ENCODE measurements at regions not wholly inside any gene's neighbourhood (a gene's known extent, or its start where the extent isn't known, plus 50 kb on each side); places are given as distances from the start of the nearest gene placed in this dataset.

DNA sequence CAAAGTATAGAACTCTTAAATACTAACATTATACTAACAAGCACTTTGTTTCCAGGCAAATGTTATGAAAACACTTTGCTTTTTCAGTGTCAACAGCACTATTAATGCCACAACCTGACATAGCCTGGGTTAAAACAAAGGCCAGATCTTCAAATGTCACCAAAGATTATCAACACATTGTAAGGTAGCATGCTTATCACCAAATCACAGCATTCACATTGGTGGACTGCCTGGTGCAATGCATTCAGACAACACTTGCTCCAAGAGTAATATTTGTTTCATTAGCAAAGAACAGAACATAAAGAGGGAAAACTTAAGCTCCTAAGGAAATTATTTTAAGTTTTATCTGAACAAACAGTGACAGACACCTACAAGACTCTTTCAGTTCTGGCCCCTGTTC is 1361.2 kb downstream of the CDH8 start:
- ATAC-seq (no peak), FAIRE-seq (no peak), DNase-seq (ENCODE audit: low read depth in 1 of 2, low spot score in 1 of 2) (no peak)
- H3K4me3 ChIP-seq, result no peak overlapping the region
- no peaks in the 10 kb centered on the region for H3K4me1 ChIP-seq
- H3K27ac ChIP-seq, result no peak overlapping the region
- no peaks in the 10 kb centered on the region for H3K9me3 ChIP-seq
- ChIA-PET CTCF (no interaction called here), POLR2A (no interaction called here)
- H3K4me2 ChIP-seq, result no peak overlapping the region
- TF ChIP-seq SMC3 (IDR thresholded peaks at IDR 0.05) (no peak), EP300 (IDR thresholded peaks at IDR 0.05) (no peak), CHD4 (IDR thresholded peaks at IDR 0.05; ENCODE audit: borderline replicate concordance) (no peak), POLR2AphosphoS2 (conservative IDR thresholded peaks at IDR 0.05; ENCODE audit: low read length) (no peak), FOXS1 (CRISPR knock-in tag; IDR thresholded peaks at IDR 0.05) (no peak), KDM5A (IDR thresholded peaks at IDR 0.05) (no peak), HOXB5 (CRISPR knock-in tag; IDR thresholded peaks at IDR 0.05) (no peak), CEBPB (IDR thresholded peaks at IDR 0.05) (no peak), HDAC2 (IDR thresholded peaks at IDR 0.05) (no peak), HOXB13 (CRISPR knock-in tag; IDR thresholded peaks at IDR 0.05; ENCODE audit: low read depth) (no peak), ZC3H11A (IDR thresholded peaks at IDR 0.05) (no peak), FOSB (CRISPR knock-in tag; IDR thresholded peaks at IDR 0.05) (no peak), CHD2 (IDR thresholded peaks at IDR 0.05; ENCODE audit: low read length, partially characterized antibody) (no peak), TFCP2L1 (CRISPR knock-in tag; IDR thresholded peaks at IDR 0.05) (no peak)
- TF ChIP-seq, protein P1, sequence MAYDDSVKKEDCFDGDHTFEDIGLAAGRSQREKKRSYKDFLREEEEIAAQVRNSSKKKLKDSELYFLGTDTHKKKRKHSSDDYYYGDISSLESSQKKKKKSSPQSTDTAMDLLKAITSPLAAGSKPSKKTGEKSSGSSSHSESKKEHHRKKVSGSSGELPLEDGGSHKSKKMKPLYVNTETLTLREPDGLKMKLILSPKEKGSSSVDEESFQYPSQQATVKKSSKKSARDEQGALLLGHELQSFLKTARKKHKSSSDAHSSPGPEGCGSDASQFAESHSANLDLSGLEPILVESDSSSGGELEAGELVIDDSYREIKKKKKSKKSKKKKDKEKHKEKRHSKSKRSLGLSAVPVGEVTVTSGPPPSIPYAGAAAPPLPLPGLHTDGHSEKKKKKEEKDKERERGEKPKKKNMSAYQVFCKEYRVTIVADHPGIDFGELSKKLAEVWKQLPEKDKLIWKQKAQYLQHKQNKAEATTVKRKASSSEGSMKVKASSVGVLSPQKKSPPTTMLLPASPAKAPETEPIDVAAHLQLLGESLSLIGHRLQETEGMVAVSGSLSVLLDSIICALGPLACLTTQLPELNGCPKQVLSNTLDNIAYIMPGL (CRISPR knock-in tag; IDR thresholded peaks at IDR 0.05; ENCODE audit: borderline replicate concordance), result no peak
- TF ChIP-seq, protein P2, sequence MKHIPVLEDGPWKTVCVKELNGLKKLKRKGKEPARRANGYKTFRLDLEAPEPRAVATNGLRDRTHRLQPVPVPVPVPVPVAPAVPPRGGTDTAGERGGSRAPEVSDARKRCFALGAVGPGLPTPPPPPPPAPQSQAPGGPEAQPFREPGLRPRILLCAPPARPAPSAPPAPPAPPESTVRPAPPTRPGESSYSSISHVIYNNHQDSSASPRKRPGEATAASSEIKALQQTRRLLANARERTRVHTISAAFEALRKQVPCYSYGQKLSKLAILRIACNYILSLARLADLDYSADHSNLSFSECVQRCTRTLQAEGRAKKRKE (CRISPR knock-in tag; IDR thresholded peaks at IDR 0.05; ENCODE audit: low read depth), result no peak

DNA sequence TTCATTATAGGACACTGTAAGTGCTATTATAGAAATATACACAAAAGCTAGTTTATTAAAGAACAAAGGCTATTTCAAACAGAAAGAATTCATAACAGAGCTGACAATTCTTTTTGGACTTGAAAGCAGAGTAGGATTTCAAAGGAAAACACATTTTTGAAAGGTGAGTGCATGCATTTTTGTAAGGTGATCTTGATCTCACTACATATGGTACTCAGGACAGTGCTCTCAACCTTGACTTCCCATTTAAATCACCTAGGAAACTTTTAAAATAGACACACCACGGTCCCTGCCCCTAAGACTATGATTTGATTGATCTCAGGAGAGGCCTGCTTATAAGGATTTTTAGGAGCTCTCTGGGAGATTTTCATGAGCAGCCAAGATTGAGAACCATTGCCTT is 1362.0 kb downstream of the CDH8 start:
- Histone ChIP-seq H3K4me3 (no peak overlapping the region), H3K4me1 (no peaks in the 10 kb centered on the region), H3K9me3 (no peaks in the 10 kb centered on the region), H3K4me2 (no peak overlapping the region), H3K27ac (no peak overlapping the region)
- ChIA-PET POLR2A (no interaction called here), CTCF (no interaction called here)
- no peak for ATAC-seq
- WGBS (ENCODE audit: missing lambda C conversion rate), result 0% methylated on average over 1 of the region's 1 CpG
- no peak for DNase-seq (ENCODE audit: low read depth in 1 of 2, low spot score in 1 of 2)
- TF ChIP-seq GATA3 (IDR thresholded peaks at IDR 0.05; ENCODE audit: borderline replicate concordance) (no peak), RARB (CRISPR knock-in tag; IDR thresholded peaks at IDR 0.05) (no peak), PHF8 (IDR thresholded peaks at IDR 0.05; ENCODE audit: borderline replicate concordance, low read depth) (no peak), NR3C1 (IDR thresholded peaks at IDR 0.05) (no peak), FOSB (CRISPR knock-in tag; IDR thresholded peaks at IDR 0.05) (no peak), RCOR1 (IDR thresholded peaks at IDR 0.05; ENCODE audit: low read depth, low read length) (no peak), RNF2 (IDR thresholded peaks at IDR 0.05; ENCODE audit: borderline replicate concordance, low read depth) (no peak), CHD2 (IDR thresholded peaks at IDR 0.05; ENCODE audit: low read length, partially characterized antibody) (no peak), HES2 (IDR thresholded peaks at IDR 0.05) (no peak)
- TF ChIP-seq, protein P3, sequence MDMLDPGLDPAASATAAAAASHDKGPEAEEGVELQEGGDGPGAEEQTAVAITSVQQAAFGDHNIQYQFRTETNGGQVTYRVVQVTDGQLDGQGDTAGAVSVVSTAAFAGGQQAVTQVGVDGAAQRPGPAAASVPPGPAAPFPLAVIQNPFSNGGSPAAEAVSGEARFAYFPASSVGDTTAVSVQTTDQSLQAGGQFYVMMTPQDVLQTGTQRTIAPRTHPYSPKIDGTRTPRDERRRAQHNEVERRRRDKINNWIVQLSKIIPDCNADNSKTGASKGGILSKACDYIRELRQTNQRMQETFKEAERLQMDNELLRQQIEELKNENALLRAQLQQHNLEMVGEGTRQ (IDR thresholded peaks at IDR 0.05), result no peak
- FAIRE-seq, result no peak
